Muscle of leg (tissue), 3 donors: ENCODE measurements at regions not wholly inside any gene's neighbourhood (a gene's known extent, or its start where the extent isn't known, plus 50 kb on each side); places are given as distances from the start of the nearest gene placed in this dataset.
A peak's percentile ranks its signal among the peaks of the same experiment; 100 is the strongest.

ENCODE experiments used
- DNase-seq: peaks from one replicate; pipeline ENCODE4 v3.0.0; 2013
- H3K27ac ChIP-seq: one replicate; pipeline ENCODE4 v1.5.1; 2013; ENCODE audit warnings: mild to moderate bottlenecking, low read length, control low read depth
- H3K27me3 ChIP-seq: one replicate; pipeline ENCODE4 v1.6.1; 2013; ENCODE audit warnings: low read length; ENCODE audit not compliant: control insufficient read depth, insufficient read depth
- H3K36me3 ChIP-seq: one replicate; pipeline ENCODE4 v1.6.1; 2013; ENCODE audit warnings: low read length; ENCODE audit not compliant: control insufficient read depth, insufficient read depth
- H3K4me1 ChIP-seq: one replicate; pipeline ENCODE4 v1.6.1; 2013; ENCODE audit warnings: low read length; ENCODE audit not compliant: control insufficient read depth, insufficient read depth
- H3K4me3 ChIP-seq: one replicate; pipeline ENCODE4 v1.5.1; 2013; ENCODE audit warnings: low read length, control low read depth
- H3K9me3 ChIP-seq: replicated peaks from 2 replicates; pipeline ENCODE4 v1.6.1; 2013; ENCODE audit warnings: low read depth, low read length; ENCODE audit not compliant: control insufficient read depth
- WGBS: methylation state at CpG from one replicate; pipeline ENCODE4 v1.1.5; 2013; ENCODE audit warnings: missing lambda C conversion rate; ENCODE audit not compliant: insufficient coverage; 5-methylcytosine and 5-hydroxymethylcytosine counted together

GRCh38 chr7:54097886-54098285, 444.3 kb upstream of the VSTM2A start:
- no CpG with 5 or more reads among the region's 1 CpG for WGBS
- no peaks in the 10 kb centered on the region for H3K4me1 ChIP-seq
- H3K27me3 ChIP-seq = no peaks in the 10 kb centered on the region
- no peak overlapping the region for H3K27ac ChIP-seq
- H3K4me3 ChIP-seq = no peak overlapping the region
- DNase-seq = no peak
- no peaks in the 10 kb centered on the region for H3K9me3 ChIP-seq
- H3K36me3 ChIP-seq = no peaks in the 10 kb centered on the region

GRCh38 chr7:54109501-54109900, 432.7 kb upstream of the VSTM2A start:
- WGBS = 55% methylated on average over 2 of the region's 4 CpGs
- Histone ChIP-seq H3K36me3 (no peaks in the 10 kb centered on the region), H3K9me3 (no peaks in the 10 kb centered on the region), H3K4me3 (no peak overlapping the region), H3K27me3 (no peaks in the 10 kb centered on the region), H3K4me1 (no peaks in the 10 kb centered on the region), H3K27ac (no peak overlapping the region)
- no peak for DNase-seq

- peak; percentile 11 for DNase-seq
- no peak overlapping the region for H3K4me3 ChIP-seq
- H3K9me3 ChIP-seq = no peaks in the 10 kb centered on the region
These were observed 430.2 kb upstream of the VSTM2A start for GRCh38 chr7:54111814-54112511.

GRCh38 chr7:54112567-54112966, 429.6 kb upstream of the VSTM2A start:
- no peak overlapping the region for H3K27ac ChIP-seq
- H3K9me3 ChIP-seq = no peaks in the 10 kb centered on the region
- H3K4me3 ChIP-seq = no peak overlapping the region
- no peaks in the 10 kb centered on the region for H3K36me3 ChIP-seq
- no peaks in the 10 kb centered on the region for H3K4me1 ChIP-seq
- WGBS = 40% methylated on average over 1 of the region's 3 CpGs
- no peak for DNase-seq
- H3K27me3 ChIP-seq = no peaks in the 10 kb centered on the region

More at GRCh38 chr7:54111814-54112511, 430.2 kb upstream of the VSTM2A start:
- 39% methylated on average over 3 of the region's 6 CpGs for WGBS
- Histone ChIP-seq H3K27me3 (no peaks in the 10 kb centered on the region), H3K4me1 (no peaks in the 10 kb centered on the region), H3K27ac (no peak overlapping the region), H3K36me3 (no peaks in the 10 kb centered on the region)

GRCh38 chr7:54115028-54115763, 427.0 kb upstream of the VSTM2A start:
- 95% methylated on average over 6 of the region's 9 CpGs for WGBS
- Histone ChIP-seq H3K4me1 (no peaks in the 10 kb centered on the region), H3K36me3 (no peaks in the 10 kb centered on the region), H3K9me3 (no peaks in the 10 kb centered on the region), H3K27ac (no peak overlapping the region), H3K4me3 (no peak overlapping the region), H3K27me3 (no peaks in the 10 kb centered on the region)
- no peak for DNase-seq

GRCh38 chr7:54116956-54117355, 425.2 kb upstream of the VSTM2A start:
- H3K9me3 ChIP-seq = no peaks in the 10 kb centered on the region
- no peak for DNase-seq
- no CpG with 5 or more reads among the region's 2 CpGs for WGBS
- no peak overlapping the region for H3K27ac ChIP-seq
- H3K4me1 ChIP-seq = no peaks in the 10 kb centered on the region
- no peak overlapping the region for H3K4me3 ChIP-seq
- H3K27me3 ChIP-seq = no peaks in the 10 kb centered on the region
- H3K36me3 ChIP-seq = no peaks in the 10 kb centered on the region

GRCh38 chr7:54129035-54129434, 413.1 kb upstream of the VSTM2A start:
- DNase-seq = no peak
- Histone ChIP-seq H3K27ac (no peak overlapping the region), H3K4me3 (no peak overlapping the region), H3K9me3 (peaks cover 2% of the 10 kb centered on the region), H3K36me3 (no peaks in the 10 kb centered on the region), H3K4me1 (no peaks in the 10 kb centered on the region), H3K27me3 (no peaks in the 10 kb centered on the region)

GRCh38 chr7:54141576-54141975, 400.6 kb upstream of the VSTM2A start:
- H3K27ac ChIP-seq = no peak overlapping the region
- H3K4me3 ChIP-seq = no peak overlapping the region
- H3K36me3 ChIP-seq = no peaks in the 10 kb centered on the region
- no peaks in the 10 kb centered on the region for H3K27me3 ChIP-seq
- H3K4me1 ChIP-seq = no peaks in the 10 kb centered on the region
- H3K9me3 ChIP-seq = no peaks in the 10 kb centered on the region
- peak; percentile 5 for DNase-seq

GRCh38 chr7:54145716-54146115, 396.5 kb upstream of the VSTM2A start:
- no peak overlapping the region for H3K27ac ChIP-seq
- 87% methylated on average over 6 of the region's 8 CpGs for WGBS
- no peaks in the 10 kb centered on the region for H3K4me1 ChIP-seq
- H3K9me3 ChIP-seq = no peaks in the 10 kb centered on the region
- no peak for DNase-seq
- no peaks in the 10 kb centered on the region for H3K27me3 ChIP-seq
- no peaks in the 10 kb centered on the region for H3K36me3 ChIP-seq
- no peak overlapping the region for H3K4me3 ChIP-seq

- H3K27ac ChIP-seq = no peak overlapping the region
- H3K27me3 ChIP-seq = no peaks in the 10 kb centered on the region
- no peaks in the 10 kb centered on the region for H3K9me3 ChIP-seq
- WGBS = no CpG with 5 or more reads among the region's 2 CpGs
- H3K4me1 ChIP-seq = no peaks in the 10 kb centered on the region
- DNase-seq = no peak
- no peaks in the 10 kb centered on the region for H3K36me3 ChIP-seq
- no peak overlapping the region for H3K4me3 ChIP-seq
These were observed 388.7 kb upstream of the VSTM2A start for GRCh38 chr7:54153462-54153861.
